Breast epithelium (tissue), 3 donors: ENCODE measurements at regions not wholly inside any gene's neighbourhood (a gene's known extent, or its start where the extent isn't known, plus 50 kb on each side); places are given as distances from the start of the nearest gene placed in this dataset.

Source experiments
- CTCF ChIP-seq, 3 donors: fragments of 450-650 bp; IDR thresholded peaks; one replicate each; pipeline ENCODE4 v1.5.1; 2016 to 2017; ENCODE audit warnings: antibody characterized with exemption in 3 of 3, mild to moderate bottlenecking in 3 of 3, moderate library complexity in 3 of 3
- POLR2A ChIP-seq: fragments of 450-650 bp; IDR thresholded peaks from one replicate; pipeline ENCODE4 v1.6.1; 2016; ENCODE audit warnings: antibody characterized with exemption, mild to moderate bottlenecking, moderate library complexity

DNA sequence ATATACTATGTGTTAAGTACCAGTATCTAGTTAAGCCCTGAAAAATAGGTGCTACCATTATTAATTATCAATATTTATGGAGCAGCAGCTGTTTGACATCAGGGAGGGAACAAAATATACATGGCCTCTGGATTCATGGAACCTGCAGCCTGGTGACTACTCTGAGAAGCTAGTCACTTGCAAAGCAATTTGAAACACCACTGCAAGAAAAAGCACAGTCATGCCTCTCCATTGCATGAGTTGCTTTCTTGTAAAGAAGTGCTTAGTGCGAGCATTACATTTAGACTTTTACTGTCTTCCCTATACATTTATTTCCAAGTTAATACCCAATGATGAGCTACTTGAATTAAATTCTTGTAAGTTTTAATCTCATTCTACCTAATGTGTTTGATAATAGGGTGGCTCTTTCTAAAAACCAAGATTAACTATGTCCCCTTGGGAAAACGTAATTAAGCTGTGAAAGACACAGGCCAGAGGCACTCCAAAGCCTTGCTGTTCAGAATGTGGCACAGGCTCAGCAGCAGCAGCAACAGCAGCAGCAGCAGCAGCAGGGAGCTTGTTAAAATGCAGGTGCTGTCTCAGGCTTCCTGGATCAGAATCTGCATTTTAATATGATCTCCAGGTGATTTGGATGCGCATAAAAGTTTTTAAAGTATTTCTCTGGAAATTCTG lies 83.6 kb downstream of the PFDN4 start:
- TF ChIP-seq POLR2A (no peak), CTCF (IDR thresholded peaks at IDR 0.05) (no peak)
